Vagina (tissue), 2 donors: ENCODE measurements at regions not wholly inside any gene's neighbourhood (a gene's known extent, or its start where the extent isn't known, plus 50 kb on each side); places are given as distances from the start of the nearest gene placed in this dataset.

Source experiments
- DNase-seq, 2 donors: peaks; one replicate each; pipeline ENCODE4 v3.0.0-alpha.2; 2017; ENCODE audit errors: extremely low spot score in 2 of 2
- H3K27ac ChIP-seq: fragments of 200-600 bp; sonication (generic); one replicate; pipeline ENCODE4 v1.5.1; 2019
- H3K27me3 ChIP-seq: fragments of 200-600 bp; sonication (generic); one replicate; pipeline ENCODE4 v1.5.1; 2019
- H3K36me3 ChIP-seq, 2 donors: fragments of 200-600 bp; sonication (generic); one replicate each; pipeline ENCODE4 v1.5.1; 2017 to 2019
- H3K4me1 ChIP-seq: fragments of 200-600 bp; sonication (generic); one replicate; pipeline ENCODE4 v1.5.1; 2019
- H3K4me3 ChIP-seq, 2 donors: fragments of 200-600 bp; sonication (generic); 1 replicate in 1 of 2; 2 replicates in 1 of 2; pipeline ENCODE4 v1.5.1; 2016 to 2019
- H3K9me3 ChIP-seq: fragments of 200-600 bp; sonication (generic); one replicate; pipeline ENCODE4 v1.5.1; 2019
- POLR2A ChIP-seq, 2 donors: fragments of 450-650 bp; IDR thresholded peaks; one replicate each; pipeline ENCODE4 v1.6.1; 2017; ENCODE audit warnings: antibody characterized with exemption in 2 of 2, mild to moderate bottlenecking in 2 of 2, moderate library complexity in 2 of 2
- POLR2AphosphoS5 ChIP-seq, 2 donors: sonication (generic); formaldehyde crosslinking; IDR thresholded peaks; one replicate each; pipeline ENCODE4 v1.9.0; 2017; ENCODE audit warnings: antibody characterized with exemption in 2 of 2, mild to moderate bottlenecking in 2 of 2, low read depth in 1 of 2; ENCODE audit not compliant: insufficient read depth in 1 of 2
- intact Hi-C: fragments of 100-400 bp; cut with DNase I; formaldehyde crosslinking; loops from one replicate; pipeline ENCODE4 v1.15.1; 2023
- TF ChIP-seq, protein P1 (sequence below), 3 experiments: fragments of 450-650 bp in 2 of 3; fragments of 200-600 bp in 1 of 3; sonication (generic) in 1 of 3; IDR thresholded peaks; one replicate each; pipeline ENCODE4 v1.5.1; 2017 to 2019; ENCODE audit warnings: antibody characterized with exemption in 3 of 3, mild to moderate bottlenecking in 2 of 3, moderate library complexity in 2 of 3

- TF ChIP-seq, protein P1, sequence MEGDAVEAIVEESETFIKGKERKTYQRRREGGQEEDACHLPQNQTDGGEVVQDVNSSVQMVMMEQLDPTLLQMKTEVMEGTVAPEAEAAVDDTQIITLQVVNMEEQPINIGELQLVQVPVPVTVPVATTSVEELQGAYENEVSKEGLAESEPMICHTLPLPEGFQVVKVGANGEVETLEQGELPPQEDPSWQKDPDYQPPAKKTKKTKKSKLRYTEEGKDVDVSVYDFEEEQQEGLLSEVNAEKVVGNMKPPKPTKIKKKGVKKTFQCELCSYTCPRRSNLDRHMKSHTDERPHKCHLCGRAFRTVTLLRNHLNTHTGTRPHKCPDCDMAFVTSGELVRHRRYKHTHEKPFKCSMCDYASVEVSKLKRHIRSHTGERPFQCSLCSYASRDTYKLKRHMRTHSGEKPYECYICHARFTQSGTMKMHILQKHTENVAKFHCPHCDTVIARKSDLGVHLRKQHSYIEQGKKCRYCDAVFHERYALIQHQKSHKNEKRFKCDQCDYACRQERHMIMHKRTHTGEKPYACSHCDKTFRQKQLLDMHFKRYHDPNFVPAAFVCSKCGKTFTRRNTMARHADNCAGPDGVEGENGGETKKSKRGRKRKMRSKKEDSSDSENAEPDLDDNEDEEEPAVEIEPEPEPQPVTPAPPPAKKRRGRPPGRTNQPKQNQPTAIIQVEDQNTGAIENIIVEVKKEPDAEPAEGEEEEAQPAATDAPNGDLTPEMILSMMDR (IDR thresholded peaks at IDR 0.05), result no peak
- TF ChIP-seq POLR2AphosphoS5 (IDR thresholded peaks at IDR 0.05; ENCODE audit: insufficient read depth in 1 of 2, low read depth in 1 of 2) (no peak), POLR2A (IDR thresholded peaks at IDR 0.05) (no peak)
- H3K36me3 ChIP-seq, result no peaks in the 10 kb centered on the region
- H3K27ac ChIP-seq, result peak overlapping the region; percentile 69
- no peak overlapping the region for H3K4me3 ChIP-seq
- H3K9me3 ChIP-seq, result no peaks in the 10 kb centered on the region
- intact Hi-C loops, result no loop called here
- H3K27me3 ChIP-seq, result no peaks in the 10 kb centered on the region
- peaks cover 36% of the 10 kb centered on the region for H3K4me1 ChIP-seq
- DNase-seq, result no peak
Measured at GRCh38 chr3:64351713-64352638, 126.7 kb upstream of the PRICKLE2 start.

GRCh38 chr3:64349551-64349950 is 124.3 kb upstream of the PRICKLE2 start:
- peaks cover 49% of the 10 kb centered on the region for H3K4me1 ChIP-seq
- H3K4me3 ChIP-seq, result no peak overlapping the region
- H3K9me3 ChIP-seq, result no peaks in the 10 kb centered on the region
- H3K27me3 ChIP-seq, result no peaks in the 10 kb centered on the region
- H3K36me3 ChIP-seq, result no peaks in the 10 kb centered on the region
- TF ChIP-seq POLR2A (IDR thresholded peaks at IDR 0.05) (no peak), POLR2AphosphoS5 (IDR thresholded peaks at IDR 0.05; ENCODE audit: insufficient read depth in 1 of 2, low read depth in 1 of 2) (no peak)
- TF ChIP-seq, protein P1 (IDR thresholded peaks at IDR 0.05), result no peak
- no peak for DNase-seq
- intact Hi-C loops, result no loop called here
- H3K27ac ChIP-seq, result no peak overlapping the region

- H3K9me3 ChIP-seq, result no peaks in the 10 kb centered on the region
- DNase-seq, result no peak
- intact Hi-C loops, result no loop called here
- no peak for TF ChIP-seq POLR2AphosphoS5 (IDR thresholded peaks at IDR 0.05; ENCODE audit: insufficient read depth in 1 of 2, low read depth in 1 of 2)
- no peak for TF ChIP-seq POLR2A (IDR thresholded peaks at IDR 0.05)
- TF ChIP-seq, protein P1 (IDR thresholded peaks at IDR 0.05), result no peak
- H3K4me3 ChIP-seq, result no peak overlapping the region
- no peaks in the 10 kb centered on the region for H3K27me3 ChIP-seq
- H3K4me1 ChIP-seq, result peaks cover 35% of the 10 kb centered on the region
- no peaks in the 10 kb centered on the region for H3K36me3 ChIP-seq
- peak overlapping the region; percentile 49 for H3K27ac ChIP-seq
Measured at GRCh38 chr3:64345371-64345770, 120.1 kb upstream of the PRICKLE2 start.

DNA sequence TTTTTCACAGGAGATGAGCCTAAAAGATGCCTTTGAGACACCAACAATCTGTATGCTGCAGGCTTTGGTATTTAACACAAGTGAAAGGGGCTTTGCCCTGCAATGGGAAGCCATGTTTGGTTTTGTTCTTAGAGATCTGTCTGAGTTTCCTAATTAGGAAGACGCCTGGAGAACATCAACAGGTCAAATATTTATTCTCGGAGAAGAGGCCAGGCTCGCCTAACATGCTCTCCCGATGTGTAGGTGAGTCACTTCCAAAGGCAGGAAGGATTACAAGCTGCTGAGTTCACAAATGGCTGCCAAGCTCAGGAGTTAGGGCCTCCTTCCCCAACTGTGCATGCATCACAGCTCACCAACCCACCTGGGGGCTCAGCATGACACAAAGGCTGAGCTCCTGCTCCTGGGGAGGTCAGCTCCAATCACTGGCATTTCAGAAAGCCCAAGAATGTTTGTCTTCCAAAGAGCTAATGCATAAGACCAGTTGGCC is 119.5 kb upstream of the PRICKLE2 start:
- Histone ChIP-seq H3K27ac (peak overlapping the region; percentile 49), H3K4me1 (peaks cover 35% of the 10 kb centered on the region), H3K9me3 (no peaks in the 10 kb centered on the region), H3K36me3 (no peaks in the 10 kb centered on the region), H3K4me3 (no peak overlapping the region), H3K27me3 (no peaks in the 10 kb centered on the region)
- intact Hi-C loops, result no loop called here
- no peak for DNase-seq
- no peak for TF ChIP-seq POLR2AphosphoS5 (IDR thresholded peaks at IDR 0.05; ENCODE audit: insufficient read depth in 1 of 2, low read depth in 1 of 2)
- TF ChIP-seq POLR2A (IDR thresholded peaks at IDR 0.05), result no peak
- TF ChIP-seq, protein P1 (IDR thresholded peaks at IDR 0.05), result no peak
